ENCODE measurements at regions not wholly inside any gene's neighbourhood (a gene's known extent, or its start where the extent isn't known, plus 50 kb on each side); places are given as distances from the start of the nearest gene placed in this dataset.
"Not testable (repeated sequence)": the region's sequence is repeated elsewhere in the genome, so short reads cannot be mapped to it uniquely, and the experiment has no call there.

DNA sequence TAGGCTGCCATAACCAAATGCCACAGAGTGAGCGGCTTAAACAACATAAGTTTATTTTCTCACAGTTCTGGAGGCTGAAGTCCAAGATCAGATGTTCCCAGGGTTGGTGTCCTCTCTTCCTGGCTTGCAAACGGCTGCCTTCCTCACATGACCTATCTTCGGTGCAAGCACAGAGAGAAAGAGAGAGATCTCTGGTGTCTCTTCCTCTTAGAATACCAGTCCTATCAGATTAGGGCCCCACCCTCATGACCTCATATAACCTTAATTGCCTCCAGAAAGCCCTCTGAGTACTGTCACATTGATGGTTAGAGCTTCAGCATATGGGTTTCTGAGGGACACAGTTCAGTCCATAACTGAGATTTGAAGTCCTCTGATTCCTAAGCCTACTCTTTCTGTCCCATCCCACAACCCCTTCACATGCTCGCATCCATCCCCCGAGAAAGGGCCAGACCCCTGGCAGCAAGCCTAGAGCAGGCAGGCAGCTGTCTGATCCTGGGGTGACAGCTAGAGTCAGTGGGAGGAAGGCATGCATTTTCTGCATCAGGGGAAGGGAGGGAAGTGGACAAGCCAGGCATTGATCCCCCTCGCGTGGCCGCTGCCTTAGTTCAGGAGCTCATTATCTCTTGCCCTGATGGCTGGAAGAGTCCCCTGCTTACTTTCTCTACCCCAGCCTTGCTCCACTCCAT is 114.1 kb downstream of the FAR1 start:
- no peak for DNase-seq (ENCODE audit: low spot score)

DNA sequence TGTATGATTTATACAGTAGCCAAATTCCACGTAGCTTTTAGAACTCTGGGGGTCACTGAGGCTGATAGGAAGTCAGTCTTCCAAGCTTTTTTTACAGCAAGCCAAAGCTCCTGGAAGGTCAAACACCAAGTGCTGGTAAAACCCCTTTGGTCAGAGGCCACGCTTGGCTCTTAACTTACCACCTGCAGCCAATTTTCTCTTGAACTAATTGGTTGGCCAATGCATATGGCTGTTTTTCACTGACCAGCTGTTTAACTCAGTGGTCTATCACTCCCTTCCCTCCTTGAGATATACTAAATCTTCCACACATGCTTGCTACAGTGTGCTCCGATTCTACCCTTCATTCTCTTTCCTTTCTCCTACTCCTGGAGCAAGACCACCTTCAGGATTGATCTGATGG is 116.0 kb downstream of the FAR1 start:
- DNase-seq (ENCODE audit: low spot score), result no peak

DNA sequence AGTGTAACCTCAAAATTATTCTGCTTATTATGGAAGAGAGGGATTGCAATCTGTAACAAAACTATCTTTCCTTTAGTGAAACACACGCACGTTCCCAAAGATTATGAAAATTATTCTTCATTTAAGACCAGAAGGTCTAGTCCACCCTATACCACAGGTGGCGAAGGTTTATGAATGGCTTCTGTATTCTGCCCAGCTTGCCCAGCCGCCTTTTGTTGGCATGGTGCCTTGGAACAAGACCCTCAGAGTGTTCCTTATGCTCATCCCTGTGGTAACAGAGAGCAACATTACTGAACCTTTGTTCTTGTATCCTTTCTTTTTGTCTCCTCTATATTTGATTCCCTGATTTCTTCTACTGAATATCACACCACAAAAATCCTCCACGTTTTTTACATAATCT is 116.4 kb downstream of the FAR1 start:
- DNase-seq (ENCODE audit: low spot score), result no peak

DNA sequence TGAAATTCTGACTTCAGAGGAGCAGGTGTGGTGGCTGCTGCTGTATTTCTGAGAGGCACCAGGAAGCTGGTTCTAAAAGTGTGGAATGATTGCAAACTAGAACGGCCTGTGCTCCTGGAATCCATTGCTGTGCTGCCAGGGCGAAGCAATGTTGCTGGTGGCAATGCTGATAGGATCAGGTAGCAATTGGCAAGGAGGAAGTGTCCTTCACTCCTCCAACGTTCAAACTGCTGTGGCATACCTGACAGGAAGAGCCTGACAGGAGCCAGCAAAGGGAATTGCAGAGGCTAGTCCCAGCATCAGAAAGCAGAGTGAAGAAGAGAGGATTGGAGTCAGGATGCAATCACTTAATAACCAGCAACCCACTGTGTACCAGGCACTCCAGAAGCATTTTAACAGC is 118.2 kb downstream of the FAR1 start:
- no peak for DNase-seq (ENCODE audit: low spot score)

DNA sequence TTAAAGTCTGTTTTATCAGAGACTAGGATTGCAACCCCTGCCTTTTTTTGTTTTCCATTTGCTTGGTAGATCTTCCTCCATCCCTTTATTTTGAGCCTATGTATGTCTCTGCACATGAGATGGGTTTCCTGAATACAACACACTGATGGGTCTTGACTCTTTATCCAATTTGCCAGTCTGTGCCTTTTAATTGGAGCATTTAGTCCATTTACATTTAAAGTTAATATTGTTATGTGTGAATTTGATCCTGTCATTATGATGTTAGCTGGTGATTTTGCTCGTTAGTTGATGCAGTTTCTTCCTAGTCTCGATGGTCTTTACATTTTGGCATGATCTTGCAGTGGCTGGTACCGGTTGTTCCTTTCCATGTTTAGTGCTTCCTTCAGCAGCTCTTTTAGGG is 129.1 kb downstream of the FAR1 start:
- not testable (repeated sequence) for DNase-seq (ENCODE audit: low spot score)

DNA sequence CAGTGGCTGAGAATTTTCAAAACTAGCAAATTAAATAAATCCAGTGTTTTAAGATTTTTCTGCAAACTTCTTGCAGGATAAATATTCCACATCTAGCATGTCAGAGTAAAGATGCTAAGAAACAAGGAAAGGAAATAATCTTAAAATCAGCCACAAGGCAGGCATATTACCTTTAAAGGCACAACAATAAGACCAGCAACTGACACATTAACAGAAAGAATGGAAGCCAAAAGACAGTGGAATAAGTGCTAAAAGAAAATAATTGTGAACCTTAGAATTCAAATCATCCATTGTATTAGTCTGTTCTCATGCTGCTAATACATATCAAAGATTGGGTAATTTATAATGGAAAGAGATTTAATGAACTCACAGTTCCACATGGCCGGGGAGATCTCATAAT is 132.4 kb downstream of the FAR1 start:
- DNase-seq (ENCODE audit: low spot score), result no peak

DNA sequence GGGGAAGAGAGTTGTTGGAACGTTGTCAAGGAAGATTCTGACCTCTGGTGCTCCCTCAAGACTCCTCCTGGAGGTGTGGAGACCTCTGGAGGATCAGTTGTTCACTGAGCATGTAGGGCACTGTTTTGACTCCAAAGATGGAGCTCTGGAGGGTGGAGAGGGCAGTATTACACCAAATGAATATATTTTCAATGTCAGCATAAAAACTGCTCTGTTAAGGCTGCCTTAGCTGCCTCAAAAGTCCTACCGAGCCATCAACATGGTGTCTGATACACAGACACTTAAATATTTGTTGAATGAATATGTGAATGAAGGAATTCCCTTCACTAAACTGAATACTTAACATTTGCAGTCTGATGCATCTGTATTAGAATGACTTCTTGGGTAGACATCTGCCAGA is 144.2 kb upstream of the SPON1 start:
- no peak for DNase-seq (ENCODE audit: low spot score)

DNA sequence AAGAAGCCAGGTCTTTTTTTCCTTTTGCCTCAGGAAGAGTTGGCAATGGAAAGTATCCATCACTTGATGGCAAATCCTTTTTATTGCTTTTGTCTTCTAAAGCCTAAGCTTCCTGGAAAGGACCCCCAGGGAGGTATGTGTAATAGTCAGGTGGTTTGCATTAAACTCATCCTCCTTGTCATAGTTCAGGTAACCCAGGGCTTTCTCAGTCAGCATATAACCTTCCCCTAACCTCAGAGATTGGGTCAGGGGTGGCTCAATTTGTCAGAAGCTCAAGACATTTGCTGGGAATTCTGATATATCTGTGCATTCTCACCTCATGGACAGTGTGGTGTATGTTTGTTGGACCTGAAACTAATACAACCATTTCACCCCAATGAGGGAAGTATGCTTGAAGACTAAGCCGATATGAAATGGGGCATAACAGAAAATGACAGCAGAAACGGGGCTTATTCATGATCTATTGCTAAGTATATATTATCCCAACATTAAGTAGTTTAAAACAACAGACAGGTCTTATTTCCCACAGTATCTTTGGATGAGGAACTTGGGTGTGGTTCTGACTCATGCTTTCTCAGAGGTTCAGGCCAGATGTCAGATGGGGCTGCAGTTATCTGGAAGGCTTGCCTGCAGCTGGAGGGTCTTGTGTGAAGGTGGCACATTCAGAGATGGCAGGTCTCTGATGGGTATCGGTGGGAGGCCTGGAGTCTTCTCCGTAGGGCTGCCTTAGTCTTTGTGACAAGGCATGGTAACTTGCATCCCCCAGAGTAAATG is 135.8 kb upstream of the SPON1 start:
- no peak for DNase-seq (ENCODE audit: low spot score)

DNA sequence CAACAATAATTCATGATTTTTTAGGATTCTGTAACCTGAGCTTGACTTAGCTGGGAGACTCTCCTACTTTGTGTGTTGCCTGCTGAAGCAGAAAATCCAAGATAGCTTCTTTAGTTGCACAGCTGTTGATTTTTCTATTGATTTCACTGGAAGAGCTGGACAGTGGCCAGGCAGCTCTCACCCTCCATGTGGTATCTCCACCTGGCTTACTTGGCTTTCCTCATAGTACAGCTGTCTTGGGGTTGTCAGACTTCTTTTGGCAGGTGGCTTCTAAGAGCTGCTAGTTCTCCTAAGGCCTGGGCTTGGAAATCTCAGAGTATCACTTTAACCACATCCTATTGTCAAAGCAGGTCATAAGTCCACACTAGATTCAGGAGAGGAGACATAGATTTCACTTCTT is 130.8 kb upstream of the SPON1 start:
- DNase-seq (ENCODE audit: low spot score), result no peak

DNA sequence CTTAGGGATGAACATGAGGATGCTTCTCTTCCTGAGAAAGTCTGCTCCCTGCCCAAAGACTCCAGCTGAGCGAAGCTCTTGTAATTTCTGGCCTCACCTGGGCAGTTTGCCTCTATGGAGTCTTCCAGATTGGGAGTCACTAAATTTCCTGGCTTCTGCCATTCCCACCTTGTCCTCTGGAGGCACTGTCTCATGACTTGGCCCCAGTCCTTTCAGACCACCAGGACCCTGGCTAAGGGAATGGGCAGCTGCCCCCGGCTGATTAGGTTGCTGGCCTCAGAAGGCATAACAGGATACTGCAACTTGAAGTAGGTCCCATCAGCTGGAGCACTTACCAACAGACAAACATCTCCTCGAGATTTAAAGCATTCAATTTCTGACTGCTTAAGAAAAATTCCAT is 128.1 kb upstream of the SPON1 start:
- DNase-seq (ENCODE audit: low spot score), result no peak

DNA sequence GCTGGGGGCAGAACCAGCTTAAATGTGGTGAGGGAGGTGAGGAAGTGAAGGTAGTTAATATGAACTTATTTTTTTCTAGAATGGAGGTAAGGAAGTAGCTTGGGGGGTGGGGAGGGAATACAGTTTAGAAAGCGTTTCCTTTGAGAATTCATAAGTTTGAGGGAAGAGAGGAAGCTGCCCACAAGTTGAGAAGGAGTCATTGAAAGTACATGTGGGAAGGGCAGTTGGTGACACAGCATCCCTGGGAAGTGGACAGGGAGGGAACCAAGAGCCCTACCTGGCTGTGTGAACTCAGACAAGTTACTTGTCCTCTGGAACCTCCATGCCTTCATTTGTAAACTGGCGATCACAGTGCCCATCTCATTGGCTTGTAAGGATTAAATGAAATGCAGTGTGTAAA is 125.9 kb upstream of the SPON1 start:
- DNase-seq (ENCODE audit: low spot score), result no peak

DNA sequence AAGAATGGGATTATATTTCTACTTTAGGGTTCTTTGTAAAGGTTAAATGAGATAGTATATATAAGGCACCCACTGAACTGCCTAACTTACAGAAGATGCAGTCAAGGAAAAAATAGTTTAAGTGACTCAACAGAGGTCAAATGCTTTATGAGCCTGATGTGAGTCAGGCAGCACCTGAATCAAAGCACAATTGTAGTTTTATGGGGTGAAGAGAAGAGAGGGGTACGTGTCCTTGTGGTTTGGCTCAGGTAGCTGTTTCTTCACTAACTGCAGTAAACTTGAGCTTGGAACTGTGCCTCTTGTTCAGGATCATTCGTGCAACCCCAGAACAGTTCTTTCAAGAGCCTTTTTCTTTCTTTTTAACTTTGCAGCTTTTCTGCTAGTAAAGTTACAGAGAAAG is 125.2 kb upstream of the SPON1 start:
- no peak for DNase-seq (ENCODE audit: low spot score)

DNA sequence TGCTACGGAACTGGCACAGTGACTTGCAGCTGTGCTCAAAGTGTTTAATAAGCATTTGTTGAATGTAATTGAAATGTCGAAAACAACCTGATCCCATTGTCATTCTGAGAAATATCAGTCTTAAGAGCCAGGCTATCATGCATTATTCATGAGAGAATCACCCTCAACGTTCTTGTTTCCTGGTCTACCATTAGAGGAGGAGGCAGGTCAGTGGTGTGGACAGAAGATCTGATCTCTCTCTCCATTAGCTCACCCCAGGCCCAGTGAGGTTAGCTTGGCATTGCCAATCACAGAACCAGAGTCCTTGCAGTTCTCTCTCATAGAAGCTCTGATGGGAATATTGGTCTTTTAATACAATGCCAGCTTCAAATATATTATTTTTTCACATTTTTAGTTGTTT is 121.1 kb upstream of the SPON1 start:
- DNase-seq (ENCODE audit: low spot score), result no peak

DNA sequence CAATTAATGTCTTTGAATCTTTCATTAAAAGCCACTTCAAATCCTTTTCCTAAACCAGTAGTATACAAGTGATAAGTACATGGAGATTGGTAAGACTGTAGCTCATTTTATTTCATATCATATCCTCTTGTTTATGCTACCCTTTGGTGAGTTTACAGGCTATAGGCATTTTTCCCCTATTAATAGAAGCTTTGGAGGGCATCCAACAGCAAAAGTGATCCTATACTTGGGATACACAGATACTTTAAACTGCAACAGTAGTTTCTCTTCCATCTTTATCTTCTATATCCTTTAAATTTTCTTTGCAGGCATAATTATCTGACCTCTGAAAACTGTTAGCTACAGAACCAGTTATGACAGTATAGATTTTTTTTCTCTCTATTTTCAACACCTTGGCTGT is 114.5 kb upstream of the SPON1 start:
- DNase-seq (ENCODE audit: low spot score), result no peak

DNA sequence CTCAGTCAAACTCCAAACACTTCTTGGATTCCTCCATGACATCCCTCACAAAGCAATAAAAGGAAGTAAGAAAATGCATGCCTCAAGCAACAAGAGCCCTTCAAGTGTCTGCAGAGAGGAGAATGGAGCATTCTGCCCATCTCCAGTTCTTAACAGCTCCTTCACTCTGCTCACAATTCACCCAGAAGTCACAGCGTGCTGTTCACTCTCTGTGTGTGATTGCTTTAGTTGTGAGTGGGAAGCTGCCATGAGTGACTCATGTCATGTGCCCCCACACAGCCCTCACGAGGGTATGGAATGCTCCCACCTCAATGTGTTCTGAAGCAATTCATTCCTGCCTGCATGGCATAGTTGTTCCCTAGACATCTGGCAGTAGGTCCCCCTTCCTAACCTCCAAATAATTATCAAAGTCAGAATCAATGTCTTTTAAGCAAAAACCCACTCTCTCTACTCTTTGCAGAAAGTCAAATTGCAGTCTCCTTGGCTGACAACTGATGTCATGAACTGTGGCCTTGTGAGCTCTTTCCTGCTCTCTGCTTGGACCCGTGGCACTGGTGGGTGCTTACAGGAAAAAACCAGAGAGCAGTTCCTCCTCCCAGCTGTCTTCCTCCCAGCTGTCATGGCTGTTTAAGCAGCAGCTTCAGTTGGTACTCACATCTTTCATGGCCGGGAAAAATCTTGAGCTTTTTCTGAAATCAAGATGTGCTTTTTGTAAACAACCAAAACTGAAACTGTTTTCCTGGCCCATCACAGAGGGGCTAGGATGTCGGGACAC is 112.1 kb upstream of the SPON1 start:
- DNase-seq (ENCODE audit: low spot score), result no peak

DNA sequence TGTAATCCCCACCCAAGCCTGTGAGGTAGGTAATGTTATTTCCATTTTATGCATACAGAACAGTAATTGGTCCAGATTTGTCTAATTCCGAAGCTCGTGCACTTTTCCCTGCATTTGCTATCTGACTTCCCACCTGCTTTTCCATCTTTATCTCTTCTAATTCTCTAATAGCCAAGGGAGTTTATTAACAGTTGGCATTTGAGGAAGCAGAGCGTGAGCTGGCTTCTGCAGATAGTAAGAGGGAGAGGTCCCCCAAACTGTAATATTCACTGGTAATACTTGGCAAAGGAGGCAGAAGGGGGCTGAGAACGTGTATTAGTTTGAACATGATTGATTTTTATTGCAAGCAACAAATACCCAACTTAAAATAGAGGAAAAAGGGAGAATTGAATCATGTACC is 110.8 kb upstream of the SPON1 start:
- DNase-seq (ENCODE audit: low spot score), result no peak

DNA sequence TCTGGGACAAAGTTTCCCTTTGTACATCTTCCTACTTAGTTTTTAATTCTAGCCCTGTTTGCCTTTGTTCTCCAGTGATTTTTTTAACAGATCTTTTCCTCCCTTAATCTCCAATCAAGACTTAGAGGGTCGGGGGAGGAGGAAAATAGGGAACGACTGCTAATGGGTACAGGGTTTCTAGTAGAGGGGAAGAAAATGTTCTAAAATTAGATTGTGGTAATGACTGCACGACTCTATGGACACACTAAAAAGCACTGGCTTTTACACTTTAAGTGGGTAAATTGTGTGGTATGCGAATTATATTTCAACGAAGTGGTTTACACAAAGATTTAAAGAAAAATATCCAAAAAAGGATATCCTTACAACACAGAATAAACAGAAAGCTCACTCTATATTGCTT is 110.0 kb upstream of the SPON1 start:
- no peak for DNase-seq (ENCODE audit: low spot score)

DNA sequence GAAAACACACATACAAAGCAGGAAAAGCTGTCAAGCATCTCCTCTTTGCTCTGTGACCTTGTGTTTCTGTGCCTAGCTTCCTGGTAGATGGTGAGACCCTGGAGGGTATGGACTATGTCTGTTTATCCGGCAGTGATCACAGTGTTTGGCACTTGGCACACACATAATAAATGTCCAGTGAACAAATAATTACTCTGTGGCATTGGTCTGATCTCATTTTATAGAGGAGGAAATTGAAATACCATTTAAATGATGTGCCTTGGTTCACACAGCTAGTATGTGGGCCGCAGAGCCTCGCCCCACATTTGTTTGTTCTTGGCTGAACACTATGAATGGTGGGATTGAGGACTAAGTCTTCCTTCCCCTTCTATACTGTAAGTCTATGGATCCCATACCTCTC is 104.7 kb upstream of the SPON1 start:
- no peak for DNase-seq (ENCODE audit: low spot score)

DNA sequence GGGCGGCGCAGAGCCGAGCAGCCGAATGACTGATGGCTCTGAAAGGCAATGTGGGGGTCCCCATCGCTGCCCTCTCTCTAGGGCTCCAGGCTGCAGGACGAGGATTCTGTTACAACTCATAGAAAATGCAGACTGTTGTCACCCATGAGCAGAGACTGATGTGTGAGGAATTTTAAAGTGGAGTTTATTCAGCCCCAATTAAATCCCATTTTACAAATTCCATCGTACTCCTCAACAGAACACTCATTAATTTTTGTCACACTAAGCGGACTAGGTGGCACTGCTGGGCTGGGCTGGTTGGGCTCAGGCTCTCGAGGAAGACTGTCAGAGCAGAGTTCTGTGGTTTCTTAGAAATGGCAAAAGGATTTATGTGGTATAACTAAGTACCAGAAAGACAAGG is 102.6 kb upstream of the SPON1 start:
- DNase-seq (ENCODE audit: low spot score), result peak; percentile 40

DNA sequence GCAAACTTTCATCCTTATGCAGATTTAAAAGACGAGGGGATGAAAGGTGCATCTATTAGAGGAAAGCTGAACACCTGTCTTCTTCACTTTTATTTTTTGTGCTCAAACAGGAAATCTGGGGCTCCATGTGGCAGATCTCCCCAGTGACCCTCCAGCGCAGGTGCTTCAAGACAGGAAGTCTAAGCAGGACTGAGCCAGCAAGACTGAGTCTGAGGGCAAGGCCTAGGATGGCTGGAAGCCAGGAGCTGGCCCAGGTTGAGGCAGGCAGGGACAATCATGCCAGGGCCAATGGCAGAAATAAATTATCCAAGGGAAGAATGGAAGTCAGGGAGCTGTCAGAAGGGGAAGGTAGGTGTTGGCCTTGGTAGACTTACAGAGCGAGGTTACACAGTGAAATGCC is 101.1 kb upstream of the SPON1 start:
- DNase-seq (ENCODE audit: low spot score), result peak; percentile 7

DNA sequence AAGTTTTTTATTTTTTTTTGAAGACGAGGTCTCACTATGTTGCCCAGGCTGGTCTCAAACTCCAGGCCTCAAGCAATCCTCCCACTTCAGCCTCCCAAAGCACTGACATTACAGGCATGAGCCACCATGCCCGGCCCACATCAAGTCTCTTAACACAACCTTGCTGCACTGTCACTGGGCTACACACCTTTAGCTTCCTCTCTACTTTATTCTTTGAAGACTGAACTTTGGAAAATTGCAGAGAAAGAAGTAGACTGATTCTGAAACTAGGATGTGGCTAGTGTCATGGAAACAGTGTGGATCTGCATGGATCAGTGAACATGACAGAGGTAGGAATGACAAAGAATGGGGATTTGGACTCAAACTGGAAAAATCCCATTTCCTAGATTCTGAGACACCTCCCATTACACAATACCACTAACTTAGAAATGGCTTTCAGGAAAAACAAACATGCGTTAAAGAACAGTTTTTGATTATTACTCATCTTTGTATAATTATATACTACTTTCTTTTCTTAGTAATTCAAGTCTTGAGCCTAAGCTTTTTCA is 99.6 kb upstream of the SPON1 start:
- DNase-seq (ENCODE audit: low spot score), result no peak

DNA sequence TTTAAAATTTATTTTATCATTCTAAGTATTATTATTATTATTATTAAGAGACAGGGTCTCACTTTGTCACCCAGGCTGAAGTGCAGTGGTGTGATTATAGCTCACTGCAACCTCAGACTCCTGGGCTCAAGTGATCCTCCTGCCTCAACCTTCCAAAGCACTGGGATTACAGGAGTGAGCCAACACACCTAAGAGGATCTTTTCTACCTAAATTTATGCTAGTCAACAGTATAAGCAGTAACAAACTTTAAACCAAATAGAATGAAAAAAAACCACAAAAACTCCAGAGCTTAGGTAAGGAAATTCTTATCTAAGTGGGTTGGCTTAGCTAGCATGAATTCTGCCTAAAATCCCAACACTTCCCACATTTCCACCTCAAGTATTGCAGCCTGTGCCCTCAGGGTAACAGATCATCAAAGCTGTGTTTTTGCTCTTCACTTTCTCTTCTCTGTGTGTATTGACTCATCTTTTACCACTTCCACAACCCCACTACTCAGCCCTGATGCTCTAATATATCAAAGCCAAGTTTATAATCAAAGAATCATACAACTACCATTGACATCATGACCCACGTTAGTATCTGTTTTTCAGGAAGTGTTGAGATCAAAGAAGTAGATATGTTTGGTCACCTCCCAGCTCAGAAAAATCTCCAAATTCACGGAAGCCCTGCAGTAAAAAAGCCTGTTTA is 93.7 kb upstream of the SPON1 start:
- DNase-seq (ENCODE audit: low spot score), result peak; percentile 68

All from CD4-positive, alpha-beta T cell treated with Interleukin-2 at 100 ng/mL for 4 hours (primary cell).